ENCODE measurements at regions not wholly inside any gene's neighbourhood (a gene's known extent, or its start where the extent isn't known, plus 50 kb on each side); places are given as distances from the start of the nearest gene placed in this dataset.
"Not testable (repeated sequence)": the region's sequence is repeated elsewhere in the genome, so short reads cannot be mapped to it uniquely, and the experiment has no call there.

GRCh38 chr16:88248761-88249160 lies 134.0 kb upstream of the ZNF469 start:
- H3K4me1 ChIP-seq (replicated peaks in 1 of 2); H3K27ac ChIP-seq; ATAC-seq (replicated peaks in 6 of 8); H3K4me3 ChIP-seq; in situ Hi-C loops (cut with MboI; ENCODE audit: low pct_unique_long_range_greater_than_20kb in 2 of 9, low sequenced_read_pairs in 9 of 9, unreplicated experiment in 9 of 9): not testable (repeated sequence)
- WGBS, 10 experiments = 40 to 80% (median 55%) methylated on average over 1 to 6 of the region's 9 CpGs; no CpG with 5 or more reads in 6 of the 10 experiments

DNA sequence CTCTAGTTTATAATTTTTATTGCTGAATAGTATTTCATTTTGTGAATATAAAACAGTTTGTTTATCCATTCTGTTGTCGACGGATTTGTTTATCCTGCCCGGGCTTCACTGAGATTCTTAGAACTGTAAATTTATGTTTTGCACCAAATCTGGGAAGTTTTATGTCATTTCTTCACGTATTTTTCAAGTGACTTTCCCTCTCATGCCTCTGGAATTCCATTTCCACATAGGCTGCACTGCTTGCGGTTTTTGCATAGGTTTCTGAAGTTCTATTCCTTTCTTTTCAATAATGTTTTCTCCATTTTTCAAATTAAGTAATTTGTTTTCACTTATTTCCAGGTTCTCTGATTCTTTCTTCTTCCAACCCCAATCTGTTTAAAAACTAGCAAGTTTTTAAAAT lies 132.4 kb upstream of the ZNF469 start:
- H3K4me1 ChIP-seq (replicated peaks in 1 of 2); H3K27ac ChIP-seq; ATAC-seq (replicated peaks in 6 of 8); in situ Hi-C loops (cut with MboI; ENCODE audit: low pct_unique_long_range_greater_than_20kb in 2 of 9, low sequenced_read_pairs in 9 of 9, unreplicated experiment in 9 of 9); H3K4me3 ChIP-seq: not testable (repeated sequence)
- 68 to 100% (median 87%) methylated on average over 3 to 5 of the region's 5 CpGs; no CpG with 5 or more reads in 1 of the 10 experiments for WGBS, 10 experiments

DNA sequence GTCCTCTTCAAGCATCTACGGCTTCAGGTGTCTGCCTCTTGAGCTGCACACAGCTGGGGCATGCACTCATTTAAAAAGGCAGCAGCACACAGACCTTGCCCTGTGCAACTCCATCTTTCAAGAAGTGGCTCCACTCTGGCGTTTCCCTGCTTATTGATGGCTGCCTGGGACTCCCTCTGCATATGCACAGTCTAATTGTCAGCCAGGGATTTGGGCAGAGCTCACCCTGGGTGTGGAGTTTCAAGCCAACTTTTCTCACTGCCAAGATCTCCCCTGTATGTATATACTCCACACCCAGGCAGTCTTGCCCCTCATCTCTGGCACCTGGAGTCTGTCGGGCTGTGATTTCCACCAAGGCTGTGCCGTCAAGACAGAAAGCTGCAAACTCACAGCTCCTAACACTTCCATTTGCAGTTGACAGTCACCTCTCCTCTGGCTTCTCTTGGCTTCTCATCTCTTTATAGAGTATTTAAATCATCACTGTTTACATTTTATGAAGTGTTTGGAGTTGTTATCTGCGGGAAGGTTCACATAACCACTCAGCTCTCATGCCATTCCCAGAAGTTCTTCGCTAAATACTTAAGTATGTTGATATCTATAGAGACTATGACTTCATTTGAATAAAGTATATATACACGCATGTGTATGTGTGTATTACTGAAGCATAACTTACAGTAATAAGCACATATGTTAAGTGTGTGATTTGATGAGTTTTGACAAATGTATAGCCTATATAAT lies 130.5 kb upstream of the ZNF469 start:
- H3K4me1 ChIP-seq (replicated peaks in 1 of 2); H3K4me3 ChIP-seq; in situ Hi-C loops (cut with MboI; ENCODE audit: low pct_unique_long_range_greater_than_20kb in 2 of 9, low sequenced_read_pairs in 9 of 9, unreplicated experiment in 9 of 9); H3K27ac ChIP-seq: not testable (repeated sequence)
- WGBS, 10 experiments = 67% methylated on average over 1 of the region's 7 CpGs; no CpG with 5 or more reads in 9 of the 10 experiments
- ATAC-seq (replicated peaks in 6 of 8) = peak in 3 of 8 experiments; percentile 63 to 84 (median 82)

- not testable (repeated sequence) for H3K27ac ChIP-seq
- WGBS, 10 experiments = no CpG with 5 or more reads among the region's 2 CpGs
Observed at GRCh38 chr16:88258141-88258540, 124.6 kb upstream of the ZNF469 start.

DNA sequence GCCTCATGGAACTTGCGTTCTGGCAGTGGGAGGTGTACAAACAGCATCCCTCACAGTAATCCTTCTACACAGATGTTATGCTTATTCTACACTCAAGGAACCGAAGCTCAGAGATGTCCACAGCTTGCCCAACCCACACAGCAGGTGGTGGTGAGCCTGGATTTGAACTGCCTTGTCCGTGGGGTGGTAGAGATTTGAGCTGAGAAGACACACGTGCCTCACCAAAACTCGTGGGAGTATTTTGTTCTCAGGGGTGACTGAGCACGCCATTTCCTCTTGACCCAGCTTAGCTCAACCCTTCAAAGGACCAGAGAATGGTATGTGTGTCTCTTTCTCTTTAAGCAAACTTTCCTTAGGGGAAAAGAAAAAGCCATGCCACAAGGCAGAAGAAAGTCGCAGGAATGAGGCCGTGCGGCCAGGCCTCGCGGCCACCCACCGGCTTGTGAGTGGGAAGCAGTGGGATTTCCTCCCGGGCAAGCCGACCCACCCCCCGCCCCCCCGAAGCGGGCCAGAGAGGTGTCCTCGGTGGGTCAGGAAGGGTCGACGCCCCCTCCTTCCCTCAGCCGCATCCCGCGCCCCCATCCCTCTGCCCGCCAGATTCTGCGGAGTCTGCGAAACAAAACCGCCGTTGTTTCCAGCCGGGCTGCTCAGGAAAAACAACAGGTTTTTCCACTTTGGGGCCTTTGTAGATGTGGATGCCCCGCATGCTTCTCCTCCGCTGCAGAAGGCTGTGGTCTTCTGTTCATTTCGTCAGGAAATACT lies 123.8 kb upstream of the ZNF469 start:
- ATAC-seq (replicated peaks in 6 of 8); H3K4me3 ChIP-seq; in situ Hi-C loops (cut with MboI; ENCODE audit: low pct_unique_long_range_greater_than_20kb in 2 of 9, low sequenced_read_pairs in 9 of 9, unreplicated experiment in 9 of 9); H3K27ac ChIP-seq: not testable (repeated sequence)
- peaks cover 3 to 11% of the 10 kb centered on the region in 2 donors for H3K4me1 ChIP-seq (replicated peaks in 1 of 2)
- WGBS, 10 experiments = no CpG with 5 or more reads among the region's 32 CpGs

More at GRCh38 chr16:88258141-88258540, 124.6 kb upstream of the ZNF469 start:
- in situ Hi-C loops (cut with MboI; ENCODE audit: low pct_unique_long_range_greater_than_20kb in 2 of 9, low sequenced_read_pairs in 9 of 9, unreplicated experiment in 9 of 9); ATAC-seq (replicated peaks in 6 of 8); H3K4me1 ChIP-seq (replicated peaks in 1 of 2); H3K4me3 ChIP-seq: not testable (repeated sequence)

DNA sequence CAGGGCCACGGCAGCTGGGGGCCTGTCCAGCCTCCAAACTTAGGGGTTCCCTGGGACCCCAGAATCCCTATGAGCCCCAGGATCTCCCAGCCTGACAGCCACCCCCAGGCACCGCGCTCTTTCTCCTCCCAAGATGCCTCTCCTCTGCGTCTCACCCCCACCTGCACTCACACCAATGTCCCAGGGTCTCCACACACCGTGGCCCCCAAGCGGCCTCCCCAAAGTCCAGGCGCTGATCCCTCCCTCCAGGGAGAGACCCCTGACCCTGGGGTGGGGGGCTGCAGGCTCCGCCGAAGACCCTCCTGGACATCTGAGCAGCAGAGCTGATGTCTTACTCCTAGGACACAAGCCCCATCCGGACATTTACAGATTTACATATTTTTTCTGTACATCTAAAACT lies 123.2 kb upstream of the ZNF469 start:
- in situ Hi-C loops (cut with MboI; ENCODE audit: low pct_unique_long_range_greater_than_20kb in 2 of 9, low sequenced_read_pairs in 9 of 9, unreplicated experiment in 9 of 9); H3K4me3 ChIP-seq; ATAC-seq (replicated peaks in 6 of 8): not testable (repeated sequence)

GRCh38 chr16:88260146-88260545 lies 122.6 kb upstream of the ZNF469 start:
- in situ Hi-C loops (cut with MboI; ENCODE audit: low pct_unique_long_range_greater_than_20kb in 2 of 9, low sequenced_read_pairs in 9 of 9, unreplicated experiment in 9 of 9) = not testable (repeated sequence)

More for the DNA sequence above, 123.2 kb upstream of the ZNF469 start:
- 54 to 100% (median 69%) methylated on average over 1 to 5 of the region's 10 CpGs; no CpG with 5 or more reads in 4 of the 10 experiments for WGBS, 10 experiments
- H3K4me1 ChIP-seq (replicated peaks in 1 of 2) = peaks cover 3 to 11% of the 10 kb centered on the region in 2 donors
- not testable (repeated sequence) for H3K27ac ChIP-seq

GRCh38 chr16:88260881-88261665 lies 121.7 kb upstream of the ZNF469 start:
- 80 to 100% (median 89%) methylated on average over 4 to 11 of the region's 26 CpGs; no CpG with 5 or more reads in 6 of the 10 experiments for WGBS, 10 experiments
- in situ Hi-C loops (cut with MboI; ENCODE audit: low pct_unique_long_range_greater_than_20kb in 2 of 9, low sequenced_read_pairs in 9 of 9, unreplicated experiment in 9 of 9); ATAC-seq (replicated peaks in 6 of 8); H3K27ac ChIP-seq; H3K4me3 ChIP-seq: not testable (repeated sequence)
- peaks cover 10 to 19% of the 10 kb centered on the region in 2 donors for H3K4me1 ChIP-seq (replicated peaks in 1 of 2)

More at GRCh38 chr16:88260146-88260545, 122.6 kb upstream of the ZNF469 start:
- H3K4me1 ChIP-seq (replicated peaks in 1 of 2) = peaks cover 7 to 15% of the 10 kb centered on the region in 2 donors
- H3K27ac ChIP-seq; ATAC-seq (replicated peaks in 6 of 8); H3K4me3 ChIP-seq: not testable (repeated sequence)
- 90 to 100% (median 95%) methylated on average over 2 to 5 of the region's 17 CpGs; no CpG with 5 or more reads in 6 of the 10 experiments for WGBS, 10 experiments

GRCh38 chr16:88261814-88262605 lies 120.7 kb upstream of the ZNF469 start:
- in situ Hi-C loops (cut with MboI; ENCODE audit: low pct_unique_long_range_greater_than_20kb in 2 of 9, low sequenced_read_pairs in 9 of 9, unreplicated experiment in 9 of 9); ATAC-seq (replicated peaks in 6 of 8); H3K4me3 ChIP-seq: not testable (repeated sequence)
- 90% methylated on average over 2 of the region's 18 CpGs; no CpG with 5 or more reads in 9 of the 10 experiments for WGBS, 10 experiments
- H3K27ac ChIP-seq = peak overlapping the region in 1 of 2 donors; percentile 49
- H3K4me1 ChIP-seq (replicated peaks in 1 of 2) = peaks cover 10 to 19% of the 10 kb centered on the region in 2 donors

- 61 to 100% (median 80%) methylated on average over 2 to 14 of the region's 34 CpGs; no CpG with 5 or more reads in 4 of the 10 experiments for WGBS, 10 experiments
- ATAC-seq (replicated peaks in 6 of 8) = peak in 4 of 8 experiments; percentile 19 to 63 (median 56)
- Histone ChIP-seq H3K4me1 (replicated peaks in 1 of 2) (peaks cover 10 to 22% of the 10 kb centered on the region in 2 donors), H3K27ac (peak overlapping the region in 1 of 2 donors; percentile 55)
- H3K4me3 ChIP-seq; in situ Hi-C loops (cut with MboI; ENCODE audit: low pct_unique_long_range_greater_than_20kb in 2 of 9, low sequenced_read_pairs in 9 of 9, unreplicated experiment in 9 of 9): not testable (repeated sequence)
Observed at GRCh38 chr16:88262858-88263563, 119.7 kb upstream of the ZNF469 start.

GRCh38 chr16:88263681-88264287 lies 119.0 kb upstream of the ZNF469 start:
- H3K4me3 ChIP-seq; in situ Hi-C loops (cut with MboI; ENCODE audit: low pct_unique_long_range_greater_than_20kb in 2 of 9, low sequenced_read_pairs in 9 of 9, unreplicated experiment in 9 of 9); H3K27ac ChIP-seq: not testable (repeated sequence)
- peaks cover 10 to 22% of the 10 kb centered on the region in 2 donors for H3K4me1 ChIP-seq (replicated peaks in 1 of 2)
- peak in 1 of 8 experiments; percentile 3 for ATAC-seq (replicated peaks in 6 of 8)
- 50% methylated on average over 2 of the region's 17 CpGs; no CpG with 5 or more reads in 9 of the 10 experiments for WGBS, 10 experiments

Measured in motor neuron (in vitro differentiated cells).